Lower leg skin (tissue), 4 donors: ENCODE measurements at regions not wholly inside any gene's neighbourhood (a gene's known extent, or its start where the extent isn't known, plus 50 kb on each side); places are given as distances from the start of the nearest gene placed in this dataset.

Experiments used
- DNase-seq, 2 donors: peaks; one replicate each; pipeline ENCODE4 v3.0.0-alpha.2; 2019; ENCODE audit warnings: low spot score in 2 of 2
- H3K4me3 ChIP-seq: fragments of 200-600 bp; sonication (generic); 2 replicates; pipeline ENCODE4 v1.5.1; 2017; ENCODE audit warnings: mild to moderate bottlenecking, low read depth; ENCODE audit not compliant: poor library complexity, severe bottlenecking
- CTCF ChIP-seq, 3 donors: fragments of 450-650 bp; IDR thresholded peaks; one replicate each; pipeline ENCODE4 v1.5.1; 2016; ENCODE audit warnings: antibody characterized with exemption in 3 of 3, mild to moderate bottlenecking in 3 of 3, moderate library complexity in 2 of 3
- POLR2A ChIP-seq, 2 donors: fragments of 450-650 bp; IDR thresholded peaks; one replicate each; pipeline ENCODE4 v1.6.1; 2016 to 2017; ENCODE audit warnings: antibody characterized with exemption in 2 of 2, mild to moderate bottlenecking in 1 of 2, moderate library complexity in 1 of 2
- WGBS, 2 donors: methylation state at CpG; one replicate each; pipeline ENCODE4 v1.1.5; 2018; 5-methylcytosine and 5-hydroxymethylcytosine counted together
- intact Hi-C: fragments of 100-400 bp; cut with DNase I; formaldehyde crosslinking; loops from one replicate; pipeline ENCODE4 v1.15.0; 2023; ENCODE audit warnings: low total_unique reads

- H3K4me3 ChIP-seq = no peak overlapping the region
- 66 to 71% methylated on average over 5 of the region's 5 CpGs for WGBS, 2 donors
- DNase-seq = no peak
- TF ChIP-seq CTCF (IDR thresholded peaks at IDR 0.05) = no peak
- no peak for TF ChIP-seq POLR2A (IDR thresholded peaks at IDR 0.05)
- intact Hi-C loops = no loop called here
These were observed 76.9 kb upstream of the FAM9B start for GRCh38 chrX:9110808-9111207.

- TF ChIP-seq CTCF (IDR thresholded peaks at IDR 0.05) (no peak), POLR2A (IDR thresholded peaks at IDR 0.05) (no peak)
- no peak overlapping the region for H3K4me3 ChIP-seq
- intact Hi-C loops = no loop called here
- no peak for DNase-seq
- 77% methylated on average over 2 of the region's 2 CpGs for WGBS, 2 donors
These were observed 80.3 kb upstream of the FAM9B start for GRCh38 chrX:9114245-9114644.

- 62 to 67% methylated on average over 1 of the region's 1 CpG for WGBS, 2 donors
- no peak for DNase-seq
- intact Hi-C loops = no loop called here
- no peak for TF ChIP-seq POLR2A (IDR thresholded peaks at IDR 0.05)
- no peak for TF ChIP-seq CTCF (IDR thresholded peaks at IDR 0.05)
- no peak overlapping the region for H3K4me3 ChIP-seq
These were observed 83.9 kb upstream of the FAM9B start for GRCh38 chrX:9117851-9118250.

GRCh38 chrX:9122519-9123245 lies 88.8 kb upstream of the FAM9B start:
- H3K4me3 ChIP-seq = no peak overlapping the region
- 57 to 67% methylated on average over 6 of the region's 6 CpGs for WGBS, 2 donors
- TF ChIP-seq CTCF (IDR thresholded peaks at IDR 0.05) = no peak
- TF ChIP-seq POLR2A (IDR thresholded peaks at IDR 0.05) = no peak
- DNase-seq = no peak
- intact Hi-C loops = no loop called here

GRCh38 chrX:9127986-9128385 lies 94.1 kb upstream of the FAM9B start:
- no peak for TF ChIP-seq POLR2A (IDR thresholded peaks at IDR 0.05)
- no peak for TF ChIP-seq CTCF (IDR thresholded peaks at IDR 0.05)
- H3K4me3 ChIP-seq = no peak overlapping the region
- DNase-seq = no peak
- WGBS, 2 donors = 63 to 78% methylated on average over 6 of the region's 6 CpGs
- intact Hi-C loops = no loop called here

- 79 to 81% methylated on average over 8 of the region's 8 CpGs for WGBS, 2 donors
- H3K4me3 ChIP-seq = no peak overlapping the region
- intact Hi-C loops = no loop called here
- TF ChIP-seq CTCF (IDR thresholded peaks at IDR 0.05) (no peak), POLR2A (IDR thresholded peaks at IDR 0.05) (no peak)
- DNase-seq = no peak
These were observed 96.1 kb upstream of the FAM9B start for GRCh38 chrX:9130031-9130430.
